IMR-90 (cell line): ENCODE measurements at regions not wholly inside any gene's neighbourhood (a gene's known extent, or its start where the extent isn't known, plus 50 kb on each side); places are given as distances from the start of the nearest gene placed in this dataset.

Source experiments
- ATAC-seq: fragments of 200-7000 bp; cut with Tn5 transposase; 2 replicates; pipeline ENCODE4 v1.9.1; 2020; ENCODE audit warnings: low read depth, mild to moderate bottlenecking, moderate library complexity
- BruUV-seq: library from RNA; stranded (reverse); fragments of 400-500 nt; replicated peaks from 2 replicates; lab custom pipeline; 2021; lab: Mats Ljungman, UMichigan
- CTCF ChIA-PET: fragments of 300-600 bp; formaldehyde crosslinking; extraction: SDS; loops from one replicate; lab custom pipeline; 2021; ENCODE audit warnings: antibody characterized with exemption; lab: Yijun Ruan, JAX
- POLR2A ChIA-PET: fragments of 300-600 bp; sonication (Branson Sonifier 250); formaldehyde crosslinking; loops from one replicate; lab custom pipeline; 2022; ENCODE audit warnings: antibody characterized with exemption; ENCODE audit not compliant: unreplicated experiment; lab: Charles Lee
- DNase-seq: peaks from one replicate; pipeline ENCODE4 v3.0.0; 2013
- H2AFZ ChIP-seq: replicated peaks from 2 replicates; pipeline ENCODE3; 2013; ENCODE audit warnings: low read length, mild to moderate bottlenecking; ENCODE audit not compliant: poor library complexity
- H2AK5ac ChIP-seq: 2 replicates; pipeline ENCODE4 v1.6.1; 2013; ENCODE audit warnings: low read depth, low read length, inconsistent platforms
- H2AK9ac ChIP-seq: replicated peaks from 2 replicates; pipeline ENCODE3; 2013; ENCODE audit warnings: mild to moderate bottlenecking, low read depth, low read length, moderate library complexity; ENCODE audit not compliant: poor library complexity
- H2BK120ac ChIP-seq: 2 replicates; pipeline ENCODE4 v1.6.1; 2013; ENCODE audit warnings: low read depth, low read length, inconsistent platforms
- H2BK15ac ChIP-seq: 3 replicates; pipeline ENCODE4 v1.6.1; 2013; ENCODE audit warnings: low read depth, low read length, inconsistent platforms
- H2BK20ac ChIP-seq: 2 replicates; pipeline ENCODE4 v1.6.1; 2013; ENCODE audit warnings: low read depth, mild to moderate bottlenecking, inconsistent platforms, low read length, moderate library complexity
- H2BK5ac ChIP-seq: 2 replicates; pipeline ENCODE4 v1.6.1; 2013; ENCODE audit warnings: mild to moderate bottlenecking, low read depth, low read length, inconsistent platforms; ENCODE audit not compliant: poor library complexity, severe bottlenecking
- H3K14ac ChIP-seq: replicated peaks from 2 replicates; pipeline ENCODE4 v1.6.1; 2013; ENCODE audit warnings: low read depth, low read length, inconsistent platforms
- H3K18ac ChIP-seq: 2 replicates; pipeline ENCODE4 v1.6.1; 2013; ENCODE audit warnings: low read depth, low read length, control low read depth
- H3K23ac ChIP-seq: 2 replicates; pipeline ENCODE4 v1.6.1; 2013; ENCODE audit warnings: low read depth, low read length, inconsistent platforms
- H3K27ac ChIP-seq: 2 replicates; pipeline ENCODE4 v1.5.1; 2013; ENCODE audit warnings: mild to moderate bottlenecking, control low read depth, low read length; ENCODE audit not compliant: insufficient read depth
- H3K27me3 ChIP-seq: 2 replicates; pipeline ENCODE4 v1.6.1; 2013; ENCODE audit warnings: low read length; ENCODE audit not compliant: control insufficient read depth, insufficient read depth
- H3K36me3 ChIP-seq: 2 replicates; pipeline ENCODE4 v1.6.1; 2013; ENCODE audit warnings: low read length, mixed read lengths; ENCODE audit not compliant: control insufficient read depth, insufficient read depth
- H3K4ac ChIP-seq: 2 replicates; pipeline ENCODE4 v1.6.1; 2013; ENCODE audit warnings: low read depth, low read length, inconsistent platforms
- H3K4me1 ChIP-seq: 2 replicates; pipeline ENCODE4 v1.6.1; 2013; ENCODE audit warnings: low read length, mixed read lengths; ENCODE audit not compliant: control insufficient read depth, insufficient read depth
- H3K4me2 ChIP-seq: 2 replicates; pipeline ENCODE4 v1.6.1; 2013; ENCODE audit warnings: low read depth, mild to moderate bottlenecking, control low read depth, low read length, moderate library complexity
- H3K4me3 ChIP-seq: 2 replicates; pipeline ENCODE4 v1.5.1; 2013; ENCODE audit warnings: low read depth, mild to moderate bottlenecking, control low read depth, low read length, moderate library complexity; ENCODE audit not compliant: insufficient read depth
- H3K56ac ChIP-seq: 2 replicates; pipeline ENCODE4 v1.6.1; 2013; ENCODE audit warnings: low read length, inconsistent platforms; ENCODE audit not compliant: insufficient read depth; ENCODE audit errors: extremely low read depth
- H3K79me1 ChIP-seq, 2 experiments: 2 replicates each; pipeline ENCODE4 v1.6.1; 2013; ENCODE audit warnings: low read length in 2 of 2, inconsistent platforms in 1 of 2, low read depth in 1 of 2
- H3K9ac ChIP-seq: 2 replicates; pipeline ENCODE4 v1.6.1; 2013; ENCODE audit warnings: low read depth, low read length, control low read depth
- H3K9me1 ChIP-seq: 2 replicates; pipeline ENCODE4 v1.6.1; 2013; ENCODE audit warnings: low read length, inconsistent platforms; ENCODE audit not compliant: insufficient read depth
- H3K9me3 ChIP-seq: 2 replicates; pipeline ENCODE4 v1.6.1; 2013; ENCODE audit warnings: low read length; ENCODE audit not compliant: control insufficient read depth, insufficient read depth
- H4K20me1 ChIP-seq: 2 replicates; pipeline ENCODE4 v1.6.1; 2013; ENCODE audit warnings: low read length, inconsistent platforms; ENCODE audit not compliant: insufficient read depth
- H4K5ac ChIP-seq: 2 replicates; pipeline ENCODE4 v1.6.1; 2013; ENCODE audit warnings: mild to moderate bottlenecking, low read depth, low read length, control low read depth
- H4K8ac ChIP-seq, 2 experiments: 2 replicates each; pipeline ENCODE4 v1.6.1; 2013; ENCODE audit warnings: low read depth in 2 of 2, low read length in 2 of 2, control low read depth in 1 of 2, inconsistent platforms in 1 of 2
- H4K91ac ChIP-seq: 2 replicates; pipeline ENCODE4 v1.6.1; 2013; ENCODE audit warnings: low read depth, low read length, inconsistent platforms; ENCODE audit not compliant: insufficient read depth
- BHLHE40 ChIP-seq: fragments of 150-350 bp; IDR thresholded peaks from 2 replicates; pipeline ENCODE4 v1.6.1; 2016; ENCODE audit warnings: mild to moderate bottlenecking, low read depth, low read length
- CEBPB ChIP-seq: IDR thresholded peaks from 2 replicates; pipeline ENCODE4 v1.6.1; 2012; ENCODE audit warnings: low read depth, low read length, improper control_type of control experiment
- CHD1 ChIP-seq: IDR thresholded peaks from 2 replicates; pipeline ENCODE4 v1.6.1; 2012; ENCODE audit warnings: low read depth, low read length, improper control_type of control experiment
- CTCF ChIP-seq: conservative IDR thresholded peaks from 2 replicates; pipeline ENCODE4 v1.5.1; 2012; ENCODE audit warnings: mild to moderate bottlenecking, low read depth, low read length, improper control_type of control experiment
- ELK1 ChIP-seq: fragments of 150-350 bp; IDR thresholded peaks from 2 replicates; pipeline ENCODE4 v1.6.1; 2016; ENCODE audit warnings: low read depth, mild to moderate bottlenecking, low read length, moderate library complexity, borderline replicate concordance
- FOS ChIP-seq: fragments of 150-350 bp; IDR thresholded peaks from 2 replicates; pipeline ENCODE4 v1.6.1; 2016; ENCODE audit warnings: low read depth, low read length
- MAFK ChIP-seq: IDR thresholded peaks from 2 replicates; pipeline ENCODE4 v1.6.1; 2012; ENCODE audit warnings: low read depth, low read length, improper control_type of control experiment
- MAZ ChIP-seq: IDR thresholded peaks from 2 replicates; pipeline ENCODE4 v1.6.1; 2012; ENCODE audit warnings: low read depth, mild to moderate bottlenecking, low read length, improper control_type of control experiment, moderate library complexity, borderline replicate concordance
- MXI1 ChIP-seq: IDR thresholded peaks from 2 replicates; pipeline ENCODE4 v1.6.1; 2012; ENCODE audit warnings: low read depth, mild to moderate bottlenecking, low read length, moderate library complexity, borderline replicate concordance
- NFE2L2 ChIP-seq: fragments of 150-350 bp; IDR thresholded peaks from 2 replicates; pipeline ENCODE4 v1.6.1; 2016; ENCODE audit warnings: low read depth, mild to moderate bottlenecking, low read length
- POLR2A ChIP-seq: IDR thresholded peaks from 2 replicates; pipeline ENCODE4 v1.6.1; 2012; ENCODE audit warnings: mild to moderate bottlenecking, low read depth, low read length
- RAD21 ChIP-seq: IDR thresholded peaks from 2 replicates; pipeline ENCODE4 v1.6.1; 2012; ENCODE audit warnings: low read length, improper control_type of control experiment
- RCOR1 ChIP-seq: IDR thresholded peaks from 2 replicates; pipeline ENCODE4 v1.6.1; 2012; ENCODE audit warnings: mild to moderate bottlenecking, low read length, improper control_type of control experiment; ENCODE audit not compliant: insufficient replicate concordance
- RFX5 ChIP-seq: IDR thresholded peaks from 2 replicates; pipeline ENCODE4 v1.8.0; 2012; ENCODE audit warnings: low read depth, mild to moderate bottlenecking, low read length, moderate library complexity
- SMC3 ChIP-seq: fragments of 150-350 bp; IDR thresholded peaks from 2 replicates; pipeline ENCODE4 v1.6.1; 2016; ENCODE audit warnings: low read depth, mild to moderate bottlenecking, antibody characterized with exemption, low read length, moderate library complexity
- USF2 ChIP-seq: fragments of 150-350 bp; IDR thresholded peaks from 2 replicates; pipeline ENCODE4 v1.6.1; 2017; ENCODE audit warnings: mild to moderate bottlenecking, antibody characterized with exemption, low read length, low read depth
- WGBS, 2 experiments: methylation state at CpG; one replicate each; pipeline versions ENCODE4 v1.1.5 to v1.1.7; 2013; ENCODE audit warnings: missing lambda C conversion rate in 2 of 2; ENCODE audit not compliant: insufficient read length in 1 of 2; ENCODE audit errors: extremely low coverage in 2 of 2; 5-methylcytosine and 5-hydroxymethylcytosine counted together
- dilution Hi-C: fragments of 300-500 bp; cut with HindIII; formaldehyde crosslinking; loops from one replicate; pipeline ENCODE4 v1.14.3; 2018; ENCODE audit warnings: low sequenced_read_pairs; ENCODE audit not compliant: unreplicated experiment
- in situ Hi-C: fragments of 300-500 bp; cut with MboI; formaldehyde crosslinking; loops from 3 replicates; pipeline ENCODE4 v1.14.3; 2019; ENCODE audit warnings: low sequenced_read_pairs, inconsistent platforms, mixed read lengths
- intact Hi-C: fragments of 100-400 bp; cut with micrococcal nuclease; formaldehyde crosslinking; loops from 2 replicates; pipeline ENCODE4 v1.10.0; 2022

- CTCF ChIA-PET, result no interaction called here
- Histone ChIP-seq H3K4me1 (no peaks in the 10 kb centered on the region), H3K14ac (no peak overlapping the region), H2BK15ac (no peak overlapping the region), H2BK120ac (no peak overlapping the region), H3K4ac (no peak overlapping the region), H3K79me1 (no peaks in the 10 kb centered on the region), H3K56ac (no peak overlapping the region), H3K9me1 (no peaks in the 10 kb centered on the region), H3K27ac (no peak overlapping the region), H4K20me1 (no peaks in the 10 kb centered on the region), H3K36me3 (no peaks in the 10 kb centered on the region), H2AFZ (no peak overlapping the region), H3K4me3 (no peak overlapping the region), H2AK9ac (no peak overlapping the region), H3K9me3 (peaks cover 38% of the 10 kb centered on the region), H2BK20ac (no peak overlapping the region), H2AK5ac (no peak overlapping the region), H4K91ac (no peak overlapping the region), H3K23ac (no peak overlapping the region), H4K5ac (no peak overlapping the region), H3K27me3 (no peaks in the 10 kb centered on the region), H3K4me2 (no peak overlapping the region), H3K18ac (no peak overlapping the region), H2BK5ac (no peak overlapping the region), H3K9ac (no peak overlapping the region), H4K8ac (no peak overlapping the region)
- no peak for TF ChIP-seq MAZ
- no peak for TF ChIP-seq MXI1
- no peak for TF ChIP-seq CEBPB
- TF ChIP-seq NFE2L2, result no peak
- TF ChIP-seq RCOR1, result no peak
- no peak for TF ChIP-seq USF2
- no peak for TF ChIP-seq CTCF
- TF ChIP-seq BHLHE40, result no peak
- TF ChIP-seq MAFK, result no peak
- TF ChIP-seq SMC3, result no peak
- TF ChIP-seq CHD1, result no peak
- TF ChIP-seq RAD21, result no peak
- TF ChIP-seq ELK1, result no peak
- TF ChIP-seq POLR2A, result no peak
- TF ChIP-seq RFX5, result no peak
- no peak for TF ChIP-seq FOS
- DNase-seq, result no peak
- ATAC-seq, result no peak
- no CpG with 5 or more reads among the region's 16 CpGs for WGBS, 2 experiments
- POLR2A ChIA-PET, result no interaction called here
- dilution Hi-C loops (no loop called here), intact Hi-C loops (no loop called here), in situ Hi-C loops (no loop called here)
- BruUV-seq, result no TSS peak
Measured at GRCh38 chr2:15782009-15782751, 158.2 kb upstream of the MYCN start.
